SK-MEL-5 (cell line): ENCODE measurements at regions not wholly inside any gene's neighbourhood (a gene's known extent, or its start where the extent isn't known, plus 50 kb on each side); places are given as distances from the start of the nearest gene placed in this dataset.
A peak's percentile ranks its signal among the peaks of the same experiment; 100 is the strongest.
"Not testable (repeated sequence)": the region's sequence is repeated elsewhere in the genome, so short reads cannot be mapped to it uniquely, and the experiment has no call there.

ENCODE experiments used
- DNase-seq: peaks from one replicate; pipeline ENCODE4 v3.0.0-alpha.2; 2016; ENCODE audit warnings: low read depth, low spot score
- in situ Hi-C: cut with HindIII; loops from 2 replicates; pipeline ENCODE4 v1.10.0; 2016; ENCODE audit warnings: low sequenced_read_pairs, high pct_unique_total_duplicates, low pct_unique_long_range_greater_than_20kb

DNA sequence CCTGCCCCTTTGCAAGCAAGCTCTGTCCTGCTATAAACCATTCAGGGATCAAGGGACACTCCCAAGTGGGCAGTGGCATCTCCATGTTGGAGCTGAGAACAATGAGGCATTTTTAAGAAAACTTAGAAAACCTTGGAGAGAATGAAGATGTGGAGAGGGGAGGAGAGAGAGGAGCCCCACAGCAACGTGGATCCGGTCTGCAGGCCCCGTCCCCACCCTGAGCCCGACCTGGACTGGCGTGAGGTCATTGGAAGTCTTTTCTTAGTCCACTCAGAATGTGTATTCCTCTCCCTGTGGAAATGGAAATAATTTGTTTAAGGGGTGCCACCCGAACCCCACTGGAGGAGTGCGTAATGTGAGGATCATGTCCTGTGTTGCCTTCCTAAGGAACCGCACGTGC is 328.0 kb upstream of the COX7C start:
- in situ Hi-C loops, result not testable (repeated sequence)

DNA sequence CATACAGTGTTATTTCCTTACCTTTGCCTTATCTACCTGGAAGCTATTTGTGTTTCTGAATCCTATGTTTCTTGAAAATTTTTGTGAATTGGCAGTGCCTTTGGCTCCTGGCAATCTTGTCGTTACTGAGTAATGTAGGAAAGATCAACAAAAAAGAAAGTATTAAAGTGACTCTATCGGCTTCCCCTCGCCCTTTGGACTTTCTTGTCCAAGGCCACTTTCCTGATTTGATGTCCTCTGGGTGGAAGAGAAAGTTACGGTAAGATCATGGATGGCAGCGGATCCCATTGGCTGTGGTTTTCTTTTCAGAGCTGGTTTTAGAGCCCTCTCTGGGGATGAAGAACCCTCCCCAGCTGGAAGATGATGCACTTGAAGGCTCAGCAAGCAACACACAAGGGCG is 324.9 kb upstream of the COX7C start:
- in situ Hi-C loops, result not testable (repeated sequence)

More for the DNA sequence above, 328.0 kb upstream of the COX7C start:
- DNase-seq, result not testable (repeated sequence)

DNA sequence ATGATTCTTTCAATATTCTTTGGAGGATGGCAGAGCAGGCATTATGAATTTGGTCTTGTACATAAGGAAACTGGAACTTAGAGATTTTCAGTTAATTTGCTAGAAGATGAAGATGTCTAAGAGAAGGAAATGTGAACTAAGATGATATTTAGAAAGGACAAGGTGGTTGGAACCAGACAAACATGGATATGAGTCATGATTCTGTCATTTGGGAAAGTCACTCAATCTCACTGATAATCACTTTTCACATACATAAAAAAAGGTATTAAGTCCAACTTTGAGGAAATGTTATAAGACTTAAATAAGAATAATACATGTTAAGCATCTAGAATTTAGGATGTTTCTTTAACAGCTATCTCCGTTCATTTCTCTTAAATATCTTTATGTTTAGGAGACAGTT is 315.1 kb upstream of the COX7C start:
- in situ Hi-C loops, DNase-seq: not testable (repeated sequence)

More for the DNA sequence above, 324.9 kb upstream of the COX7C start:
- DNase-seq, result not testable (repeated sequence)

DNA sequence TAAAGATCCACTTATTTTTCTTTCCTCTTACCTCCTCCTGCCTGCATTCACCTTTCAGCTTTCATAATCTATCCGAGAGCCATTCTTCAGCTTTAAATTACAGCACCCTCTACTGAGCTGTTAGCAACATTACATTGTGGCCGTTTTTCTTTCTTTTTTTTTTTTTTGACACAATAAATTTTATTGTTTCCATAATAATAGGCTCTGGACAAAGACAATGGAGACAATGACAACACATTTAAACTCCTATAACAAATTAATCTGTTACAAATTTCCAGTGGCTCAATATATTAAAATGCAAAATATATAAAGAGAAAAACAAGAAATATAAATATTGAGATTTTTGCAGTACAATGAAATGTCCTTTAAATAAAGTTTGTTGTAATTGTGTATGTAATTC is 312.7 kb upstream of the COX7C start:
- in situ Hi-C loops, result not testable (repeated sequence)
- DNase-seq, result peak; percentile 31

DNA sequence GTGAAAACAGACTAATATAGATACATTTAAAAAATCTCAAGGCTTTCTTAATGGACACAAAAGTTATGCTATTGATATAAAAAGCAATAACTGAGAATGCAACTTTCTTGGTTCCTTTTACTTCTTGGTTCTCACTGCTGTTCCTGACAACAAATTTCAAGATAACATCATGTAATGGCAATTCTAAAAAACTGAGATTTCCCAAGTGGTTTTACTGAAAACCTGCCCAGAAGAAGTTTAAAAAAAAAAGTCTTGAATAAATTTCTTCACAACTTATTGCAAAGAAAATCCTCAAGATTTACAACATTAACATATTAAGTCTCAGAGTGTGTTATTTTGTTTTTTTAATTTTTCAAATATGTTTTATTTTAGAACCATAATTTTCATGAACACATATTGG is 302.8 kb upstream of the COX7C start:
- no peak for DNase-seq
- in situ Hi-C loops, result no loop called here

DNA sequence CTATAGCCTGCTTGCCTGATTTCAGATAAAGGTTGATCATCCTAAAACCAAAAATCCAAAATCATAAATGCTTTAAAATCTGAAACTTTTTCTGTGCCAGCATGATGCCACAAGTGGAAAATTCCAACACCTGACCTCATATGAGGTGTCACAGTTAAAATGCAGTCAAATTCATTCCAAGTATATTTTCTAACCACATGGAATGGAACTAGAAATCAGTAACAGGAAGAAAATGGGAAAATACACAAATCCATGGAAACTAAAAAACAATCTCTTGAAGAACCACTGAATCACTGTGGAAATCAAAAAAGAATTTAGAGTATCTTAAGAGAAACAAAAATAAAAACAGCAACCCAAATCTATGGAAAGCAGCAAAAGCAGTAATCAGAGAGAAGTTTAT is 297.5 kb upstream of the COX7C start:
- in situ Hi-C loops, result no loop called here
- no peak for DNase-seq

DNA sequence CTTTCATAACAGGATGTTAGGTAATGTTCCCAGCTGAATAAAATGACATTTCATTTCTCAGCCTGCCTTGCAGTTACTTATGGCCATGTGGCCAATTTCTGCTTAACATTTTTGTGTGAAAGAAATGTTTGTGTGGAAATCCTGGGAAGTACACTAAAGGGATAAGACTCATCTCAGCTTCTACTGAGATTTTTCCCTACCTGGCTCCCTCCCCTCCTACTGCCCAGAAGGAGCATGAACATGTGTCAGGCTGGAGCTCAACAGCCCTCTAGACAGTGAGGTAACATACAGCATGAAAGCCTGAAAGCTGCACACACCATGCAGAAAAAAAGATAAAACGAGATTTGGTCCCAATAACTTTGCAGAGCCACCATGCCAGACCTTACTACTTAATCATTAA is 288.4 kb upstream of the COX7C start:
- no peak for DNase-seq
- in situ Hi-C loops, result no loop called here

DNA sequence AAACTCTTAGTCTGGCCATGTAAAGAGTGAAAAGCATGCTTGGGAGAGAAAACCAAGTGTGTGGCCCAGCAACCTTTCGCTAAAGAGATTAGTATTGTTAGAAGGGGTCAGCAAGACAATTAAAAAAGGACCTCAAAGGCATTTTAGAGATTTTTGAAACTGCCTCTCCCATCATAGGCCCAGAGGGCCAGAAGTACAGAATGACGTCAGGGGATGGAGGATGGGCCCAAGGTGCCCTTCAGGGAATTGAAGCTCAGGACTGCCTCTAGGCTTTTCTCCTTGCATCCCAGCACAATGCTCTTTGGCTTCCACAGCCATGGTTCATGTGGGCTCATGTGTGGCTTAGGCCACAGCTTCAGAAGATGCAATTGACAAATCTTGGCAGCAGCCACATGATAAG is 287.0 kb upstream of the COX7C start:
- in situ Hi-C loops, result no loop called here
- no peak for DNase-seq

DNA sequence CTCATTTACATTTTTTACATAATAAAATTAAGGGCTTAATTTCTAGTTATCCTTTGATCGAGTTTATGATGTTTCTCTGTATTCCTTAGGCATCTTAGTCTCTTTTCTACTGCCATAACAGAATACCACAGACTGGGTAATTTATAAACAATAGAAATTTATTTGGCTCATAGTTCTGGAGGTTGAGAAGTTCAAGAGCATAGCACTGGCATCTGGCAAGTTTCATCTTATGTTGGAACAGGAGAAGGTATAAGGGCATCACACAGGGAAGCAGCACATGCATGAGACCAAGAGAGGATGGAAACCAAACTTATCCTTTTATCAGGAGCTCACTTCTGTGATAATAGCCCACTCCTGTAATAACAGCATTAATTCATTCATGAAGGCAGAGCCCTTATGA is 284.9 kb upstream of the COX7C start:
- in situ Hi-C loops, result no loop called here
- no peak for DNase-seq

DNA sequence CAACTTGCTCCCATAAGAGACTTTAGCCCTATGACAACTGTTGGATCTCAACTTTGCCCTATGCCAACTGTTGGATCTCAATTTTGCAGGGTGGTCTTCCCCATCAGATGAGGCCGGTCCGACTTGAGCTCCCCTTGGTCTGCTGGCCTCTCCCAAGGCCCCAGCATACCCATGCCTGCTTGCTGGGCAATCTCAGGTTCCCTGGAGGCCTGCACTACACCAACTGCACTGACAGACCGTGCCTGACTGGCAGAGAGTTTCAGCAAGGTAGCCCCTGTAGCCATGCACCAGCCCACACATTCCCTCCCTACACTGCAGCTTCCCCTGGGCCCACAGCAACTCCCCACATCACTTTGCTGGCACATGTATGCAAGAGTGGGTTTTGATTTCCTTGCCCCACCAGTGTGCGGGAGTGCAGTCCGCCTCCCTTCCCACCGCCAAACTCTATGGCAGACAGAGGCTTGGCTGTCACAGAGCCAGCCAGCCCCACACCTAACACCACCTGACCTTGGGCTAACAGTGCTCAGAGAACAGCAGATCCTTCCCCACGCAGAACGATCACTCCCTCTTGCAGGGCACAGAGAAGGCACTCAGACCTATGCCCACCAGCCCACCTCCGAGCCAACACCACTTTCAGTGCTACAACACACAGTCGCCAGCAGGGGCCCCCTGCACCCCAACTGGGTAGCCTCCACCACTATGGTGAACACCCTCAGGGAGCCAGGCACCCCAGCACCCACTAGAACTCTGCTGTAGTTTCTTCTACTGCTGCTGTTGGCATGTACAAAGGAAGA is 279.9 kb upstream of the COX7C start:
- no peak for DNase-seq
- in situ Hi-C loops, result no loop called here

DNA sequence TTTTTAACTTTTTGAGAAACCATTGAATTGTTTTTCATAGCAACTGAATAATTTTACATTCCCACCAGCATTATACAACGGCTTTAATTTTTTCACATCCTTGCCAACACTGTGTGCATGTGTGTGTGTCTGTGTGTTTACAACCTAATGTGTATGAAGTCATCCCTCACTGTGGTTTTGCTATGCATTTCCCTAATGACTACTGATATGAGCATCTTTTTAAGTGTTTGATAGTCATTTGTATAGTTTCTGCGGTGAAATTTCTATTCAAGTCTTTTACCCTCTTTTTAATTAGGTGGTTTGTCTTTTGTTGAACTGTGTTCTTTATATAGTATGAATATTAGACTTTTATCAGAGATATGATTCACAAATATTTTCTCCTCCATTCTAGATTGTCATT is 263.1 kb upstream of the COX7C start:
- in situ Hi-C loops, result no loop called here

DNA sequence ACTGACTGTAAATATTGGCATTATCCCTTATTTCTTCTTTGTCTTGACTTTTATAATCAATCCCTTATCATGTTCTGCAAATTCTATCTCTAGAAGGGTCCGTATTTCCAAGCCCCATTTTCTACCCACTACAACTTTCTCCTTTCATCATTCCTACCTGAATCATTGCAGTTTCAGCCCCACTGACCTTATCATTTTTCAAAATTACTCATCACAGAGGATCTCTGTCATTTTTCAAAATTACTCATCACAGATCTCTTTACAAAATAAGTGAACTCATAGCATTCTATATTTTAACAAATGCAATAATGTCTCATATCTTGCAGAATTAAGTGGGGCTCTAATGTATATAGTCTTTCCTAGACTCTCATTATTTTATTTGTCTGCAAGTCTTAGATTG is 256.9 kb upstream of the COX7C start:
- in situ Hi-C loops, result no loop called here
- DNase-seq, result no peak

More for the DNA sequence above, 263.1 kb upstream of the COX7C start:
- no peak for DNase-seq

DNA sequence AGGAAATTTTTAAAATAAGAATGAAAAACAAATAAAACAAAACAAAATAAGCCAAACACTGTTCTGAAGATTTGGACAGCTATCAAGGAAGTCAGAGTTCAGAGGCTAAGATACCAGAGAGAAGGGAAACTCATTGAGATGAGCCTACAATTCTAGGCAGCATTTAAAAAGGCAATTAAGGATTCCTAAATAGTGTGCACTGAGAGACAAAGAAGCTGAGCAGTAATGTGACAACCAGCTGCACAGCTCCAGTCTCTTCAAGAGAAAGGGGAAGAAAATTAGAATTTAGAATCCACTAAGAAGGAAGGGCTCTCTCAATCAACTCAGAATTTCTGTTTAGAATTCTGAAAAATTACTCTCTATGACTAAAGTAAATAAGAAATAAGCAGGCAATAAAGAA is 246.7 kb upstream of the COX7C start:
- DNase-seq, result no peak
- in situ Hi-C loops, result no loop called here

DNA sequence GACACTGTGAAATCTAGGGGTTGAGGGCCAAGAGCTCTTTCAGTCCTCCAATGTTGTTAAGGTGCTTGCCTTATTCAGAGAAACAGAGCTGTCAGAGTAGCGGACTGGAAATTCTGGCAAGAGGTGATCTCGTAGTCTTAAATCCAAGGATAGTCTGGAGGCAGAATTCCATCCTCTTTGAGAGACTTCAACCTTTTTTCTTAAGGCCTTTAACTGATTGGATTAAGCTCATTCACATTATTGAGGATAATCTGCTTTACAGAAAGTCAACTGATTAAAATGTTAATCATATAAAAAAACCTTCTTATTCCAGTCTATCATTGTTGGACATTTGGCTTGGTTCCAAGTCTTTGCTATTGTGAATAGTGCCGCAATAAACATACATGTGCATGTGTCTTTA is 243.1 kb upstream of the COX7C start:
- in situ Hi-C loops, result no loop called here
- no peak for DNase-seq

DNA sequence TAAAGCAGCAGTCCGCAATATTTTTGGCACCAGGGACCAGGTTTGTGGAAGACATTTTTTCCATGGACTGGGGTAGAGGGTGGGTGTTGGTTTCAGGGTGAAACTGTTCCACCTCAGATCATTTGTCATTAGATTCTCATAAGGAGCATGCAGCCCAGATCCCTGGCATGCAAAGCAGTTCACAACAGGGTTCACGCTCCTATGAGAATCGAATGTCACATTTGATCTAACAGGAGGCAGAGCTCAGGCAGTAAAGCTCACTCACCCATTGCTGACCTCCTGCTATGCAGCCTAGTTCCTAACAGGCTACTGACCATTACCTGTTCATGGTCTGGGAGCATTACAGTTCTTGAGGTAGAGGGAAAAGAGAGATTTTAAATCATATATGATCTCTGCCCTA is 241.5 kb upstream of the COX7C start:
- no peak for DNase-seq
- in situ Hi-C loops, result no loop called here

DNA sequence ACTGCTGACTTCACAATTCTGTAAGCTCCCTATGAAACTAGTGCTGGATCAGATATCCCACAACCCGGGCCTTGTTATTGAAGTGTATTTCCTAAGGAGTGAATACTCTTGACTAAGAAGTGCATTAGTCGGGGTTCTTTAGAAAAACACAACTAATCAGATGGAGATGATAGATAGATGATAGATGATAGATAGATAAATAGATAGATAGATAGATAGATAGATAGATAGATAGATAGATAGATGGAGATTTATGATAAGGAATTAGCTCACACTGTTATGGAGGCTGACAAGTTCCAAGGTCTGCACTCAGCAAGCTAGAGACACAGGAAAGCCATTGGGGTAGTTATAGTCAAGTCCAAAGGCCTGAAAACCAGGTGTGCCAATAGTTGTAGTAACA is 214.6 kb upstream of the COX7C start:
- no peak for DNase-seq
- in situ Hi-C loops, result no loop called here

DNA sequence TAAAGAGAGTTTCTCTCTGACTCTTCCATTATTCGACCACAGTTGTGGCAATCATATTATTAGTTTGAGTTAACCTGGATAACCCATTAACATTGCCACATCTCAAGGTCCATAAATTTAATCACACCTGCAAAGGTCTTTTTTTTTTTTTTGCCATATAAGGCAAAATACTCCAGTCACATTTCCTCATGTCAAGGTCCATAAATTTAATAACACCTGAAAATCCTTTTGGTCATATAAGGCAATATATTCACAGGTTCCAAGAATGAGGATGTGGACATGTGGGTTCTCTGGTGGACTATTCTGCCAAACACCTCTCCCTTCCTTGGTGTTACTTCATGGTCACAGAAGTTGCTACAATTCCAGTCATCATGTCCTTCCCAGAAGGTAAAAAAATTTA is 213.5 kb upstream of the COX7C start:
- no peak for DNase-seq
- in situ Hi-C loops, result no loop called here

DNA sequence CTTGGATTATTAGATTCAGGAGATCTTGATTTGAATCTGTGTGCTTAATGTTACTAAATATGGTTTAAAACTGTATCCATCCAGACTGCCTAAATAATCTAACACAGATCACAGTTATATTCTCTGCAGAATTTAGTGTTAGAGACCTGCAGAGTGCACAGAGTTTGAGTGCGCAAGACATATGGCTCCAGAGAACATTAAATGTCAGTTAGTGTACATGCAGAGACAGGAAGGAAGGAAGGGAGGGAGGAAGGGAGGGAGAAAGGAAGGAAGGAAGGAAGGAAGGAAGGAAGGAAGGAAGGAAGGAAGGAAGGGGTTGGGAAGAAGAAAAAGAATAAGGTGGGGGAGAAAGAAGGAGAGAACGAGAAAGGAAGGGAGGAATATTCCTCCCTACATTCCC is 210.0 kb upstream of the COX7C start:
- no peak for DNase-seq
- in situ Hi-C loops, result no loop called here

DNA sequence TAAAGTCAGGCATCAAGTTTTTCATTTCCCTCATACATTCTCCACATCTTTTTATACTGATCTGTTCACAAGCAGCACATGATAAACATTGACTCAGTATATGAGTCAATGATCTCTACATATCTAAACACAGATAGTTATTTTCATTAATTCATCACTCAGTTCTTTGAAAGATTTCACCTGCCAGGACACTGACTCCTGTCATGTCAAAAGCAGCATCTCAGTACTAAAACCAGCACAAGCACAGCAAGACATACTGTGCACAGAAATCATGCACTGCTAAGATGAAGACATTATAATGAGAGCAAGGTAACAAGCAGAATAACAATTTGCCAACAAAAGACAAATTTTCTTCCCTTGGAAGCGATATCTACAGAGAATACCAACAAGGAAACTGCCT is 206.1 kb upstream of the COX7C start:
- no peak for DNase-seq
- in situ Hi-C loops, result no loop called here

DNA sequence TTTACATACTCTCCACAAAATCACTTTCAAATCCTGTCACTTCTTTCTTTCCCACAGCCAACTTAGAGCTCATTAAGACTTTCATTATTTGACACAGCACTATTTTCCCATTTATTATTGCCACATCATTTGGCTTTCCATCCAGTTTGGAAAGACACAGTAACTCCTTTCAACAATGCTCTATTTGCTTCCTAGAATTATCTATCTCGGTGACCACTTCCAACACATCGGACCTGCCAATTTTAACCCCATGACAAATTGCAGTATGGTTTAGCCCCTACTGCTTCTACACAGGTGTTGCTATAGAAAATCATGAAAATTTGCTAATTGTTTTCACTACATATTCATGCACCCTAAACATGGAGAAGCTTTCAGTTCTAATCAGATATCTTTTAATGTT is 190.6 kb upstream of the COX7C start:
- DNase-seq, result no peak
- in situ Hi-C loops, result no loop called here
